GM19043 (cell line): ENCODE measurements at regions not wholly inside any gene's neighbourhood (a gene's known extent, or its start where the extent isn't known, plus 50 kb on each side); places are given as distances from the start of the nearest gene placed in this dataset.
"Not testable (repeated sequence)": the region's sequence is repeated elsewhere in the genome, so short reads cannot be mapped to it uniquely, and the experiment has no call there.

ENCODE experiments used
- ATAC-seq: cut with Tn5 transposase; IDR thresholded peaks from one replicate; pipeline ENCODE4 v1.9.1; 2021; ENCODE audit warnings: low read depth; ENCODE audit not compliant: unreplicated experiment

DNA sequence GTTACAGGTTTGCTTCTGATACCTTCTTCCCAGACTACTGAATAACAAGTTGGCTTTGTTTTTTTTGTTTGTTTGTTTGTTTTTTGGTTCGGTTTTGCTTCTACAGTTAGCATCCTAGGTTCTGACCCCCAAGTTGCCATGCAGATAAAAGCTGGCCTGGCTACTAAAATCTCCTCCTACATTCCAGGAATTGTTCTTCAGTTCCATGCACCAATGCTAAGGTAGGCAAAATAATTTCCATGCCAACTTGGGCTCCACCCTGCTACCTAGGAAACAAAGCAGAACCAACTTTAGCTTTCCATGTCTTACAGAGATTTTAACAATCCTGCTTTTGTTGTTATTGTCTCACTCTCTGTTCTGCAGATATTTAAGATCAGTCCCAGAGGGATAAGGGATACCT, 495.5 kb upstream of the SOX9 start:
- ATAC-seq, result no peak

DNA sequence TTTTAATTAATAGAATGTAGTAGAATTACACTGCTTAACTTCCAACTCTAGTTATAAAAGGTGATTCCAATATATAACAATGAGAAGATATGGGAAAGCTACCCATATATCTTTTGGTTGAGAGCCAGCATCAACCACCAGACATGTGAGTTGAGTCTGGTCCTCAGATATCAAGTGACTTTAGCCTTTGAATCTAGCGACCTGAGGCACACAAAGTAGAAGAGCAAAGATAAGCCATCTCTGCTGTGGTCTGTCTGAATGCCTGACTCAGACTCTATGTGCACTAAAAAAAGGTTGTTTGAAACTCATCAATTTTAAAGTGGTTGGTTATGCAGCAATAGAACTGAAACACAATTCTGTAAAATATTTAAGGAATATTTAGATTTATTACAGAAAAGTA, 492.5 kb upstream of the SOX9 start:
- no peak for ATAC-seq

DNA sequence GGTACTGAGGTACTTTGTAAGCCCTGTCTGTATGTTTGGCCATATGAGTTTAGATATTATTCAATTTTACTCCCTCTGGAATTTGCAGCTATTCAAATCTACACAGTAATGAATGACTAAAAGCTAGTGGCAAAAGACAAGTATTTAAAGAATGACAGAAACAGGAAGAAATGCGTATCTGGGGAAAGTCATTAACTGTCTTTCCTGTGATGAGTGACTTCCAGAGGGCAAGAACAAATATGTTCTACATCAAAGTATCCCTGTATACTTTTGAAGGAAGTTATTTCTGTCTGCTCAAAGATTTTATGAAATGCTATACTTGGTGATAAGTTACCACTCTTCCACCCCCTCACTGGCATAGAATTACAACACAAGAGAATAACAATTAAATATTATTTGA, 489.3 kb upstream of the SOX9 start:
- ATAC-seq, result no peak

DNA sequence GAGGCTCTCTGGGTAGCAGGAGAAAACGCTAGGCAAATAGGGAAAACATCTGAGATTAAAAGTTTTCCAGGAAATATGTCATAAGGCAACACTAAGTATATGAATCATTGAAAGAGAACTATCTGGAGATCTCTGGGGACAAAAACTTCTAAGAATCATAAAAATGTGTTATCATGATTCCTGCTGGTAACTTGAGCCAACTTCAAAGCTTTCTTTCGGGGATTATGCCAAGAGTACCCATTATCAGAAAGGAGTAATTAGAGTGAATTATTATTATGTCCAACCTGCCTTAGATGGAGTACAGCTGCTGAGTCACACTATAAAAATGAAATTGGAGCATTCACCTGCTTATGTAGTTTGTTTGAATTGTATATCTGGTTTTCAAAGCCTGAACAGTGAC, 488.5 kb upstream of the SOX9 start:
- no peak for ATAC-seq

DNA sequence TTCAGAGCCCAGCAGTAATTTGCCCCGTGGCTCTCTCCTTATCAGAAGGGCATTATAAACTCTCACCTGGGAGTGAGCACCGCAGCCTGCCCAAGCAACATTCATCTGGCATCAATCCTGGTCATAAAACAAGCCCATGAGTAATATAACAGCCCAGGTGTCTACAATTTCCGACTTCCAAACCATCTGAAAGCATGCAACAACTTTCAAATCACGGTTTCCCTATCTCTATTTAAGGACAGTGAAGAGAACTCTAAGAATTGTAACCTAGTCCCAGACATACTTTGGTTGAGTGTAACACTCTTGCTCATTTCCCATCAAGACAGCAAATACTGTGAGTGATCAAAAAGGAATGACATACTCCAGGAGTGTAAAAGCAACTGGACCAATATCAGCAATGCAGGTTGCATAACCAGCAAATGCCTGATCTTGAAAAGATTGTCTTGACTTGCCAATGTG, 487.4 kb upstream of the SOX9 start:
- ATAC-seq, result no peak

DNA sequence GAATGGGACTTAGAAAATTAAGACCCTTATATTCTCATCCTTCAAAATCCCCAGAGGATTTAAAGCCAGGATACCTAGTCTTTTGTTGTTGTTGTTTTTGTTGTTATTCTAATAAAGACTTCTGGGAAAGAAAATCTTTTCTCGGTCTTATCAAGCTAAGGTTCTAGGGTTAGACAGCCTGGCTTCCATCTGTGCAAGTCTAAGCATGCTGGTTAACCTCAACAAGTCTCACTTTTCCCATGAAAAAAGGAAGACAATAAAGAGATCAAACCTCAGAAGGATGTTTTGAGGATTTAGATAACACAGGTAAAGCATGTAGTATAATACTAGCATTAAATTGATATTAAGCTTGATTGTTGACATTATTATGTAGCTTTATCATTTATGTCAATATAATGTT, 486.4 kb upstream of the SOX9 start:
- ATAC-seq, result no peak

DNA sequence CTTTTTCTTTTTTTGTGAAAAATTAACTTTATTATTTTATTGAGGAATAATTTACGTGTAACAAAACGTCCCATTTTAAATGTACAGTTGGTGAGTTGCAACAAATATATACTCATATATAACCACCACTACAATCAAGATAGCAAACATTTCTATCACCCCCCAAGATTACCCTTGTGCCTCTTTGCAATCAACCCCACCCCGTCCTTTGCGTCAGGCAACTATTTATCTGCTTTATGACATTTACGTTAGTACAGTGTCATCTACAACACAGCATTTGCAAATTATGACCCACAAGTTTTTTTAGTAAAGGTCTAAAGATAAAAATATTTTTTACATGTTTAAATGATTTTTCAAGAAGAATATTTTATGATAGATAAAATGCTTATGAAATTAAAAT, 485.6 kb upstream of the SOX9 start:
- ATAC-seq, result no peak

DNA sequence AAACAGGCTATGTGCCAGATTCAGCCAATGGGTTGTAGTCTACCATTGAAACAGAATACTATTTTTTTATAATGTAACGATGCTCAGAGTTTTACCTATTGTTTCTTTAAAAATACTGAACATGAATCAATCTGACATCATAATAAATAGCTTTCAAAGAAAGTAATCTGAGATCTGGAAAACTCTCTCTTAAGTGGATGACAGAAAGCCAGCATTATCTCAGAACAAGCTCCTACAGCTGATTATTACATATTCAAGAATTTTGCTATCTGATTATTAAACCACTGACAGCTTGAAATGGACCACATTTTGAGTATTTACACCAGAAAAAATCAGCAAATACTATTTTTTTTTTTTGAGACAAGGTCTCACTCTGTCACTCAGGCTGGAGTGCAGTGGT, 484.2 kb upstream of the SOX9 start:
- no peak for ATAC-seq

DNA sequence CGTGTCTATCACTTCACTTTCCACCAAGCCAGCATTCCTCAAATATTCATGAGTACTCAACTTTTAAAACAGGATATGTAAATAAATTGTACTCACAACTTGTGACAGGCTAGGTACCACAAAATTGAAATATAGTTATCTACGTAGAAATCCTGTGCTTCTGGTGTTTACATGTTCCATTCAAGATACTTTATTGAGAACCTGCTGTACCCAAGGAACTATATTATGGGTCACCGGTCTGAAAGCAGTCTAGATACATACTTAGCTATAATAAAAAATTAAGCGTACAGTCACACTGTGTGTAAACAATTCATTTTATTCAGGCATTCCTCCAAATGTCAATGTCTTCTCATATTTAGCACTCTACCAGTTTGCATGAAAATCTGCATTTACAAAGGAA, 482.2 kb upstream of the SOX9 start:
- no peak for ATAC-seq

DNA sequence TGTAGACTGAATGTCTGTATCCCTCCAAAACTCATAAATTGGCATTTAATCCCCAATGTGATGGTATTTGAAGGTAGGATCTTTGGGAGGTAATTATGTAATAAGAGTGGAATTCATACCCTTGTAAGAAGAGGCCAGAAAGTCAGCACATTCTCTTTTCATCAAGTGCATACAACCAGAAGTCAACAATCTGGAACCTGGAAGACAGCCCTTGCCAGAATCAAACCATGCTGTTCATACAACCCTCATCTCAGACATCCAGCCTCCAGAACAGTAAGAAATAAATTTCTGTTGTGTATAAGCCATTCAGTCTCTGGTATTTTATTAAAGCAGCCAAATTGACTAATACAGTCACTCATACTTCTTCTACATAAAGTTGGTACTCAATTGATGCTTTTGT, 481.0 kb upstream of the SOX9 start:
- no peak for ATAC-seq

DNA sequence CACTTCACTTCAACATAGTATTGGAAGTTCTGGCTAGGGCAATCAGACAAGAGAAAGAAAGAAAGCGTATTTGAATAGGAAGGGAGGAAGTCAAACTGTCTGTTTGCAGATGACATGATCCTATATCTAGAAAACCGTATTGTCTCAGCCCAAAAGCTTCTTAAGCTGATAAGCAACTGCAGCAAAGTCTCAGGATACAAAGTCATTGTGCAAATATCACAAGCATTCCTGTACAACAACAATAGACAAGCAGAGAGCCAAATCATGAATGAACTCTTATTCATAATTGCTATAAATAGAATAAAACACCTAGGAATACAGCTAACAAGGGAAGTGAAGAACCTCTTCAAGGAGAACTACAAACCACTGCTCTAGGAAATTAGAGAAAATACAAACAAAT, 473.9 kb upstream of the SOX9 start:
- not testable (repeated sequence) for ATAC-seq

DNA sequence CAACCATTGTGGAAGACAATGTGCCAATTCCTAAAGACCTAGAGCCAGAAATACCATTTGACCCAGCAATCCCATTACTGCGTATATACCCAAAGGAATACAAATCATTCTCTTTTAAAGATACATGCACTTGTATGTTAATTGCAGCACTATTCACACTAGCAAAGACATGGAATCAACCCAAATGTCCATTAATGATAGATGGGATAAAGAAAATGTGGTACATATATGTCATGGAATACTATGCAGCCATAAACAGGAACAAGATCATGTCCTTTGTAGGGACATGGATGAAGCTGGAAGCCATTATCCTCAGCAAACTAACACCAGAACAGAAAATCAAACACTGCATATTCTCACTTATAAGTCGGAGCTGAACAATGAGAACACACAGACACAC, 472.5 kb upstream of the SOX9 start:
- not testable (repeated sequence) for ATAC-seq

DNA sequence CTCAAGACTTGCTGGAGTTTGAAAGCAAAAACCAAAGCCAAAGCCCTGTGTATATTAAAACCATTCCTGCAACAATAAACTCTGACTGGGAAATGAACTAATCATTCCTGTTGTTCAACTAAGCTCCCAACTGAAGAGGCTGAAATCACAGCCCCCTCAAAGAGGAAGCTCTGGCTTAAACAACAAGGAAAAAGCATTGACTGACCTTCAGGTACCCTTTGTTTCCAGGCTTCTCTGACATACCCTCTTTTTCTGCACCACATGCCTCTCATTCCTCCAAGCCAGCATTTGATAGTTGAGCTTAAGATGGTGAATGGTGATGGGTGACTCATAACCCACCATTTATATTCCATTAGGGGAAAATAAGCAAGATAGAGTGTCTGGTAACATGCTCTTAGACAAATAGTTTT, 470.9 kb upstream of the SOX9 start:
- no peak for ATAC-seq

DNA sequence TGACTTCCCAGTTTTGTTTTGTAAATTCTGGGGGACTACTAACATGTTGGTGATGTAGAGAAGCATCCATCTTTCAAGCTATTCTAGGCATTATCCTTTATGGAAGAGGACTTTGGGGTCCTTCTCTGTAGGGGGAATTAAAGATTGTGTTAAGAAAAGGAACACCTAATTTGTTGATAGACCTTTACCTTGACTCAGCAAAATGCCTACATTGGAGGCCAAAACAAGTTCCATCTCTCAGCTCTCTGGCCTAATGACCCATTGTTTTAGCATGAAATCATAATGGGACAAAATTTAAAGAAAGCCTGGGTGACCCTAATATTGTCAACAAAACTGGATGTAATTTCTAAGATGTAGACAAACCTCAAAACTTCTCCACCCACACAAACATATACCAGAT, 465.3 kb upstream of the SOX9 start:
- no peak for ATAC-seq

DNA sequence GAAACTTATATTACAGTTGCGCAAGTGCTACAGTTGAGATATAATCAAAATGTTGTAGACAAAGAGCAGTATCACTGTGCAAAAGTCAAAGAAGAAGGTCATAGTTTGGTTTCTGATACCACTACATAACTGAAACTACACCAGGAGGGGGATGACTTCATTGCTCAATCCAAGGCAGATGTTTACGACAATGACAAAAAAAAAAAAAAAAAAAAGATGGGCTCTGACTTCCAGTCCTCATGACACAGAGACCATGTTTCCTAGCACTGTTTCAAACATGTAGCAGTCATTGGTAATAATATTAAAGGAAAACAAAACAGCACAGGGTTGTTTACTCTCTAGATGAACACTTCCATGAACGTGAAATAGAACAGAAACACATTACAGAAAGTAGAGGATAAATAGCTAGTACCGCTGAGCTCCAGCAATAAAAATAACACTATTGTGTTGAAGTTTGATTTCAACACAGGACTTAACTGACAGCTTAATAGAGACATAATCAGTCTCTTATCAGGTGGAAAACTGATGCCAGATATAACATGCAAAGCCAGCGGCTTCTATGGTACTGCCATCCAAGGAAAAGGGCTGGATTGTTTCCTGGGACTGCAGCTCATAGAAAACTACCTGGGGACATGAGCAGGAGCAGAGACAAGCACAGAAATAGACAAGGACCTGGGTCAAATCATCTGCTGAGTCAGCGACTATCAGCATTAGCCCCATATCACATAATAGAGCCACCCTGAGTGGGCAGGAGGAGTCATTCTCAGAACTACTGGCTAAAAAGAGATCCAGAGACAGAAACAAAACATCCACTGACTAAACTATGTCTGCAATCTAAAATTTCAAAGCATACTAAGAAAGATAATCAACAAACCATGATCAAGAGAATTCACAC, 463.6 kb upstream of the SOX9 start:
- no peak for ATAC-seq

DNA sequence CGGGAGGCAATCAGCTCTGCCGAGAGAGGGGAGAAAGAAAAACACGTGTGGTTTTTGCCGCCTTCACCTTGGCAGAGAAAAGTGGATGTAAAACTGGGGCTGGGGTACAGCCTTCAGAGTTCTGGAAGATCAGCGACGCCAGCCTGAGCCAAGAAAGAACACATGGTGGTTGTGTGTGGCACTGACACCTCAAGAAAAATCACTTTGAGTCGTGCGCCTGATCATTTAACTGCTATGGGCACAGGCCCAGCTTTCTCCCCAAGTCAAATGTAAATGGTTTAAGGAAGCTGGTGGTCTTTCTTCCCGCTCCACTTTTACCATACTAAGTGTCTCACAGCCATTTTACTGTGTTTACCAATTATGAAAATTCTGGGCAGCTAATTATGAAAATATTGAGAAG, 461.8 kb upstream of the SOX9 start:
- ATAC-seq, result no peak

DNA sequence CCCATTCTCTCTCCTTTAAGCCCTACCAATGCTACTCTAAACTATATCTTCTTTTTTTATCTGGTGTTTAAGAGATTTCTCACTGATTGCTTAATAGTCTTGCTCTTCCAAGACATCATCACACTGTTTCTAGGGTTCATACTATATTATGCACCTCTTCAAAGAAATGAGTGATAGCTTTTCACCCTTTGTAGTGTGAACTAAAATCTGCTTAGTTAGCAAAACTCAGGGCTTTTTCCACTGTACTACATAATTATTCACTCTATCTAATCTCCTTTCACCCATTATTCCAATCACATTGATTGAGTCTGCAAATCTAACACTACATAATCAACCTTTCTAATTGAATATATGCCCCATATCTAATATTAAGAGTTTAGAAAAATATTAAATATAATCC, 456.0 kb upstream of the SOX9 start:
- ATAC-seq, result no peak

DNA sequence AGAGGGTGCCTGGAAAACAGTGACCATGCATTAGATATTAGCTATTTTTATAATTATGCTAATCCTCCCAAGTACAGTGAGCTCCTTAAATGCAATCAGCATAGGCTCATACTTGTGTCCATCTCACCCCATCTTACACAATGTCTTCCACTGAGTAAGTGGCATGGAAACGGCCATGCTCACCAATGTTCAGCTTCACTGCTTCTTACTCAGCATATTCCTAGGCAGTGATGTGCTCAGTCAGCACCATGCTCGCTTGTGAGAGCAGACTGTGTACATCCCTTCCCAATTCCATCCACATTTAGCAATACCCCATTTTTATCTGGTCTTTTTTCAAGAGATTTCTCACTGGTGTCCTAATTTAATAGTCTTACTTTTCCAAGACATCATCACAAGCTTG, 454.8 kb upstream of the SOX9 start:
- ATAC-seq, result no peak

DNA sequence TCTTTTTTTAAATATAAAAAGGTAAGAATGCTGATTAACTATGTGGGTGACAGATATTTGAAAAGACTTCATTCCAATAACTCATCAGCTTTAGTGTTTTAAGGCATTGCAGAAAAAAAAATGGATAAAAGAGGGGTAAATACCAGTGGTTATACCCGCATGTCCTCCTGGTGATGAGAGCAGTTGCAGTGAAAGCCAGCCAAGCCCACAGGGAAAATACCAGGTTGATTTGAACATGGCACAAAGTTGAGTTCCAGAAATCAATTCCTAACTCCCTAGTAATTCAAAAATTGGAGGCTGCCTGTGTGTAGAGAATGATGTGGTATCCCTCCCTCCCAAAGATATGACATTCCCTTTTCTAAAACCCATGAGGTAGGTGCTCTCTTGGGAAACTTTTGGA, 453.2 kb upstream of the SOX9 start:
- ATAC-seq, result no peak

DNA sequence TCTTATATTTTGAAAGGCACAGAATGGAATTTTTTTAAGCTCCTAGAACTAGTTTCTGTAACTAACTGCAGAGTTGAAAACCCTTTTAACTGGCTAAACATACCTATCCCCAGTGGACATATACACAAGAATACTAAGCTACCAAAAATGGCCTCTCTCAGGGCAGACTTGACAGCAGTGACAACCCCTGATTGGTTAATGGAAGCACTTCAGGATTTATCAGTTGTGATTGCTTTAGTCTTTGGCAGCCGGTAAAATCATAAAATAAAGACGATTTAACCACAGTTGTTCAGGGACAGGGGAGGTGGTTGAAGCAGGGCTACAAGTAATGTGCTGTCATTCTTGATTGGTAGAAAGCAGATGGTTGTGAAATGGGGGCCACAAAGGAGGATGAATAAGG, 452.0 kb upstream of the SOX9 start:
- ATAC-seq, result no peak

DNA sequence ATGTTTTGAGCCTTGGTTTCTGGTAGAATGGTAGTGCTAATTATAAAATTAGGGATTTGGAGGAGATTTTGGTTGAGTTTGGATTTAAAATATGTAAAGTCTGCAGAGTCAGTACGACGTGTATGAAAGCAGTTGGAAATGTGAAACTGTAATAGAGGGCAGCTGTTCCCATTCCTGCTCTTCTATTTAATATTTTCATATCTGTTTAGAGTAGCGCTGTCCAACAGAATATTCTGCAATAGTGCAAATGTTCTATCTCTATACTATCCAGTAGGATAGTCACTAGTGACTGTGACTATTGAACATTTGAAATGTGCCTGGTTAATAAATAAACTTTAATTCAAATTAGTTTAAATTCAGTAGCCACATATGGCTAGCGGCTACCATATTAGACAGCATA, 443.4 kb upstream of the SOX9 start:
- ATAC-seq, result no peak

DNA sequence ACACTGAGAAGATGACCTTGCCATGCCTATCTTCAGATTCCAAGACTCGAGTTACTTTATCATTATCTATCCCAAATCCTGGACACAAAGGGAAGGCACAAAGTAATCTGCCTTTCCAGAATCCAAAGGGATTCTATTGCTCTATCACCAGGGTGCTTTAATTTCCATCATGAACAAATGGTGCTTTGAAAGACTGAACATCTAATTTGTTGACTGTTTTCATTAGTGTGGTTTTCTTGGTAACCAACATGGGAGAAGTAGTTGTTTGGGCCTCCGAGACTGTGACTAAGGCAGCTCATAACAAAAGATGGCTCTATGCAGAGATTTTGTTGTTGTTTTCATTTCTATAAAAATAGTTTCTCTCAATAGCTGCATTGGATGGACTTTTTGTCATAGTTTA, 441.0 kb upstream of the SOX9 start:
- no peak for ATAC-seq
